ENCODE measurements at regions not wholly inside any gene's neighbourhood (a gene's known extent, or its start where the extent isn't known, plus 50 kb on each side); places are given as distances from the start of the nearest gene placed in this dataset.

DNA sequence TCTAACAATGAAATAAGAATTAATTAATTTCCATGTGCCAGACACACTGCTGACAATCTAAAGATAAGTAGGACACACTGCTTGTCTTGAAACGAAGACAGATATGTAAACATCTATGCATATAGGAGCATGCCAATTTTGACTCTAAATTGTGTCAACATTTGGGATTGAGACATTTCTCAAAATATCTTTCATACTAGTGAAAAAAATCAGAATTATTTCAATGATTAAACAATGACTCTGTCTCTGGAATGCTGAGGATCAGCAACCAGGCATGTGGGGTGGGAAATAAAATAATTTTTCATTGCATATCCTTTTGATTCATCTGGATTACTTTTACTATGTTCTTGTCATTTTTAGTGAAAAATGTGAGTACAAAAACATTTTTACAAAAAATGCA, 262.6 kb upstream of the SYT4 start:
- Histone ChIP-seq H3K4me2 (ENCODE audit: control insufficient read depth, extremely low read depth, insufficient read depth, low read depth, low read length) (no peak overlapping the region), H3K9me3 (ENCODE audit: control insufficient read depth, low read depth, low read length) (no peaks in the 10 kb centered on the region), H2AFZ (ENCODE audit: control insufficient read depth, low read length) (no peak overlapping the region), H4K20me1 (ENCODE audit: control insufficient read depth, extremely low read depth, insufficient read depth, low read length) (no peaks in the 10 kb centered on the region), H3K9ac (ENCODE audit: control insufficient read depth, extremely low read depth, insufficient read depth, low read length) (no peak overlapping the region), H3K4me1 (ENCODE audit: control insufficient read depth, extremely low read depth, insufficient read depth, low read length) (no peaks in the 10 kb centered on the region), H3K27me3 (ENCODE audit: control insufficient read depth, extremely low read depth, insufficient read depth, low read length) (no peaks in the 10 kb centered on the region), H3K36me3 (ENCODE audit: control insufficient read depth in 2 of 2, extremely low read depth in 1 of 2, insufficient read depth in 2 of 2, low read length in 2 of 2) (no peaks in the 10 kb centered on the region), H3K27ac (ENCODE audit: control insufficient read depth, insufficient read depth, low read length) (no peak overlapping the region), H3K79me2 (ENCODE audit: control insufficient read depth, insufficient read depth, low read length) (no peaks in the 10 kb centered on the region), H3K4me3 (ENCODE audit: control insufficient read depth in 2 of 3, extremely low read depth in 1 of 3, insufficient read depth in 2 of 3, low read depth in 1 of 3, low read length in 3 of 3) (no peak overlapping the region), H3K9me1 (ENCODE audit: control insufficient read depth, extremely low read depth, insufficient read depth, low read length) (no peaks in the 10 kb centered on the region)
- dilution Hi-C loops (cut with MboI; ENCODE audit: extremely low pct_ligation_motif_present, low sequenced_read_pairs): no loop called here
- DNase-seq (ENCODE audit: low read depth, low spot score): no peak
- TF ChIP-seq EZH2 (IDR thresholded peaks at IDR 0.05; ENCODE audit: low read length) (no peak), CTCF (optimal IDR thresholded peaks at IDR 0.05 in 1 of 3, IDR thresholded peaks at IDR 0.05 in 1 of 3, conservative IDR thresholded peaks at IDR 0.05 in 1 of 3; ENCODE audit: extremely low read depth in 1 of 3, insufficient read depth in 2 of 3, low read length in 3 of 3) (no peak)
- FAIRE-seq: no peak

DNA sequence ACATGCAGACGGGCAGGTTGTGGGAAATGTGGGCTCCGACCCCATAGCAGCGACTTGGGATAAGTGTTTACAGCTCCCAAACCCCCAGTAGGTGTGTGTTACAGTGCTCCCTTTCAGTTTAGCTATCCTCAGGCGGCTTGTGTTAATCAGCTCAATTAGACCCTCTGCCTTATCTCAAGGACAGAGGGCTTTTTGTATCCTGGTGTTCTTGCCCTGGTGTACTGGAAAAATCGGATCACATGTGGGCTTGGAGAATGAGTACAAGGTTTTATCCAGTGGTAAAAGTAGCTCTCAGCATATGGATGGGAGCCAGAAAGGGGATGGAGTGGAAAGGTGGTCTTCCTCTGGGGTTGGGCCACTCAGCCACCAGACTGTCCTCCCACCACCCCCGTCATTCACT, 264.7 kb upstream of the SYT4 start:
- no peaks in the 10 kb centered on the region for H3K36me3 ChIP-seq (ENCODE audit: control insufficient read depth in 2 of 2, extremely low read depth in 1 of 2, insufficient read depth in 2 of 2, low read length in 2 of 2)
- no peak overlapping the region for H3K4me3 ChIP-seq (ENCODE audit: control insufficient read depth in 2 of 3, extremely low read depth in 1 of 3, insufficient read depth in 2 of 3, low read depth in 1 of 3, low read length in 3 of 3)
- H3K79me2 ChIP-seq (ENCODE audit: control insufficient read depth, insufficient read depth, low read length): no peaks in the 10 kb centered on the region
- FAIRE-seq: no peak
- no peak overlapping the region for H2AFZ ChIP-seq (ENCODE audit: control insufficient read depth, low read length)
- H3K9ac ChIP-seq (ENCODE audit: control insufficient read depth, extremely low read depth, insufficient read depth, low read length): no peak overlapping the region
- H3K27ac ChIP-seq (ENCODE audit: control insufficient read depth, insufficient read depth, low read length): no peak overlapping the region
- H3K4me1 ChIP-seq (ENCODE audit: control insufficient read depth, extremely low read depth, insufficient read depth, low read length): no peaks in the 10 kb centered on the region
- H4K20me1 ChIP-seq (ENCODE audit: control insufficient read depth, extremely low read depth, insufficient read depth, low read length): no peaks in the 10 kb centered on the region
- no peaks in the 10 kb centered on the region for H3K27me3 ChIP-seq (ENCODE audit: control insufficient read depth, extremely low read depth, insufficient read depth, low read length)
- no peak for TF ChIP-seq CTCF (optimal IDR thresholded peaks at IDR 0.05 in 1 of 3, IDR thresholded peaks at IDR 0.05 in 1 of 3, conservative IDR thresholded peaks at IDR 0.05 in 1 of 3; ENCODE audit: extremely low read depth in 1 of 3, insufficient read depth in 2 of 3, low read length in 3 of 3)
- TF ChIP-seq EZH2 (IDR thresholded peaks at IDR 0.05; ENCODE audit: low read length): no peak
- no peak for DNase-seq (ENCODE audit: low read depth, low spot score)
- no peaks in the 10 kb centered on the region for H3K9me3 ChIP-seq (ENCODE audit: control insufficient read depth, low read depth, low read length)
- no peaks in the 10 kb centered on the region for H3K9me1 ChIP-seq (ENCODE audit: control insufficient read depth, extremely low read depth, insufficient read depth, low read length)
- no peak overlapping the region for H3K4me2 ChIP-seq (ENCODE audit: control insufficient read depth, extremely low read depth, insufficient read depth, low read depth, low read length)
- dilution Hi-C loops (cut with MboI; ENCODE audit: extremely low pct_ligation_motif_present, low sequenced_read_pairs): no loop called here

Measured in keratinocyte (primary cell).